Smooth muscle cell (in vitro differentiated cells): ENCODE measurements at regions not wholly inside any gene's neighbourhood (a gene's known extent, or its start where the extent isn't known, plus 50 kb on each side); places are given as distances from the start of the nearest gene placed in this dataset.

Source experiments
- DNase-seq: peaks from one replicate; lab custom pipeline; 2025; ENCODE audit not compliant: unreplicated experiment; lab: John Stamatoyannopoulos, UW
- H2AFZ ChIP-seq: fragments of 200-600 bp; sonication (generic); 2 replicates; pipeline ENCODE4 v1.6.0; 2016; ENCODE audit warnings: antibody characterized with exemption, low read depth, mild to moderate bottlenecking
- H3F3A ChIP-seq: fragments of 200-600 bp; sonication (generic); 2 replicates; pipeline ENCODE4 v1.6.0; 2017; ENCODE audit warnings: antibody characterized with exemption, low read depth
- H3K27ac ChIP-seq: fragments of 200-600 bp; sonication (generic); 2 replicates; pipeline ENCODE4 v1.5.1; 2016; ENCODE audit warnings: low read depth, mild to moderate bottlenecking
- H3K27me3 ChIP-seq: fragments of 200-600 bp; sonication (generic); 2 replicates; pipeline ENCODE4 v1.6.1; 2016; ENCODE audit warnings: low read depth, mild to moderate bottlenecking
- H3K36me3 ChIP-seq: fragments of 200-600 bp; sonication (generic); 2 replicates; pipeline ENCODE4 v1.5.1; 2016; ENCODE audit warnings: low read depth
- H3K4me1 ChIP-seq: fragments of 200-600 bp; sonication (generic); 2 replicates; pipeline ENCODE4 v1.5.1; 2016; ENCODE audit warnings: low read depth
- H3K4me2 ChIP-seq: fragments of 200-600 bp; sonication (generic); 2 replicates; pipeline ENCODE4 v1.6.0; 2016; ENCODE audit warnings: mild to moderate bottlenecking
- H3K4me3 ChIP-seq: fragments of 200-600 bp; sonication (generic); 2 replicates; pipeline ENCODE4 v1.5.1; 2016; ENCODE audit warnings: mild to moderate bottlenecking
- H3K79me2 ChIP-seq: fragments of 200-600 bp; sonication (generic); 2 replicates; pipeline ENCODE4 v1.6.0; 2016; ENCODE audit warnings: low read depth, mild to moderate bottlenecking
- H3K9ac ChIP-seq: fragments of 200-600 bp; sonication (generic); 2 replicates; pipeline ENCODE4 v1.6.0; 2016; ENCODE audit warnings: low read depth
- H3K9me3 ChIP-seq: fragments of 200-600 bp; sonication (generic); replicated peaks from 2 replicates; pipeline ENCODE4 v1.5.1; 2016; ENCODE audit warnings: low read depth
- H4K20me1 ChIP-seq: fragments of 200-600 bp; sonication (generic); 2 replicates; pipeline ENCODE4 v1.6.0; 2016; ENCODE audit warnings: low read depth
- WGBS: methylation state at CpG from one replicate; pipeline ENCODE4 v1.1.7; 2016; ENCODE audit warnings: low lambda C conversion rate; 5-methylcytosine and 5-hydroxymethylcytosine counted together
- TF ChIP-seq, protein P1 (sequence below): fragments of 200-600 bp; sonication (generic); IDR thresholded peaks from 2 replicates; pipeline ENCODE4 v1.5.1; 2017; ENCODE audit warnings: borderline replicate concordance, mild to moderate bottlenecking, antibody characterized with exemption; ENCODE audit not compliant: insufficient read depth, poor library complexity, severe bottlenecking

DNA sequence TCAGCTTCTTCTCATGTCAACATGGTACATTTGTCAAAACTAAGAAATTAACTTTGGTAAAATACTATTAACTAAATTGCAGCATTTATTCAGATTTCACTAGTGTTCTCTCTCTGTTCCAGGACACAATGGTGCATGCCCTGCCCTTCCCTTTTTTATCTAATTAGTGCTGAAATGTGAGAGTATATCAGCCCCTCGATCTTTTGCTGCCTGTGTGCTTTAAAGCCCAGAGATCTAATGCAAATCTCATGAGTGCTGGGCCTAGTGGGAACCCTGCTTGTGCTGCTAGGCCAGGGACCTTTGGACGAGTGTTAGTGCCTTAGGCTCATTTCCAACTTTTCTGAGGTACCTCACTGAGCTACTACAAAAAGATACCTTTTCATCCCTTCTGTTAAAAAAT is 221.1 kb upstream of the EDNRB start:
- no peak for DNase-seq
- 43% methylated on average over 2 of the region's 2 CpGs for WGBS
- no peak overlapping the region for H3K27ac ChIP-seq

DNA sequence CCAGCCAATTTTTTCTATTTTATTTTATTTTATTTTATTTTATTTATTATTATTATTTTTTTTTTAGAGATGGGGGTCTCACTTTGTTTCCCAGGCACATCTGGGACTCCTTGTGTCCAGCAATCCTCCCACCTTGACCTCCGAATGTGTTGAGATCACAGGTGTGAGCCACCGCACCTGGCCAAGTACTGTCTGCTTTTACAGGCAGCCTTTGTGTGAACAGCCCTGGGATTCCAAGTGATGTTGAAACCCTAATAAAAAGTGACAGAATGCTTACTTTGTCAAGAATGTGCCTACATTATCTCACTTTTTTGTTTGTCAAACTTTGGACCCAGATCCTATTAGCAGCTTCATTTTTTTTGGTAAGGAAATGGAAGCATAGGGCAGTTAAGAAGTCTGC is 220.1 kb upstream of the EDNRB start:
- Histone ChIP-seq H3K36me3 (no peaks in the 10 kb centered on the region), H3K4me2 (no peak overlapping the region), H3K9me3 (no peaks in the 10 kb centered on the region), H3K9ac (no peak overlapping the region), H4K20me1 (no peaks in the 10 kb centered on the region), H3K79me2 (no peaks in the 10 kb centered on the region), H2AFZ (no peak overlapping the region), H3K27ac (no peak overlapping the region), H3K4me1 (no peaks in the 10 kb centered on the region), H3K27me3 (no peaks in the 10 kb centered on the region), H3K4me3 (no peak overlapping the region), H3F3A (no peaks in the 10 kb centered on the region)
- TF ChIP-seq, protein P1, sequence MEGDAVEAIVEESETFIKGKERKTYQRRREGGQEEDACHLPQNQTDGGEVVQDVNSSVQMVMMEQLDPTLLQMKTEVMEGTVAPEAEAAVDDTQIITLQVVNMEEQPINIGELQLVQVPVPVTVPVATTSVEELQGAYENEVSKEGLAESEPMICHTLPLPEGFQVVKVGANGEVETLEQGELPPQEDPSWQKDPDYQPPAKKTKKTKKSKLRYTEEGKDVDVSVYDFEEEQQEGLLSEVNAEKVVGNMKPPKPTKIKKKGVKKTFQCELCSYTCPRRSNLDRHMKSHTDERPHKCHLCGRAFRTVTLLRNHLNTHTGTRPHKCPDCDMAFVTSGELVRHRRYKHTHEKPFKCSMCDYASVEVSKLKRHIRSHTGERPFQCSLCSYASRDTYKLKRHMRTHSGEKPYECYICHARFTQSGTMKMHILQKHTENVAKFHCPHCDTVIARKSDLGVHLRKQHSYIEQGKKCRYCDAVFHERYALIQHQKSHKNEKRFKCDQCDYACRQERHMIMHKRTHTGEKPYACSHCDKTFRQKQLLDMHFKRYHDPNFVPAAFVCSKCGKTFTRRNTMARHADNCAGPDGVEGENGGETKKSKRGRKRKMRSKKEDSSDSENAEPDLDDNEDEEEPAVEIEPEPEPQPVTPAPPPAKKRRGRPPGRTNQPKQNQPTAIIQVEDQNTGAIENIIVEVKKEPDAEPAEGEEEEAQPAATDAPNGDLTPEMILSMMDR, result no peak
- DNase-seq, result no peak
- 79% methylated on average over 2 of the region's 2 CpGs for whole genome bisulfite sequencing

More for the DNA sequence above, 221.1 kb upstream of the EDNRB start:
- H3K9me3 ChIP-seq, result no peaks in the 10 kb centered on the region
- no peak overlapping the region for H3K4me2 ChIP-seq
- no peak overlapping the region for H3K4me3 ChIP-seq
- no peaks in the 10 kb centered on the region for H3K36me3 ChIP-seq
- H3K79me2 ChIP-seq, result no peaks in the 10 kb centered on the region
- H3K9ac ChIP-seq, result no peak overlapping the region
- H2AFZ ChIP-seq, result no peak overlapping the region
- H4K20me1 ChIP-seq, result no peaks in the 10 kb centered on the region
- TF ChIP-seq, protein P1, result no peak
- no peaks in the 10 kb centered on the region for H3K4me1 ChIP-seq
- no peaks in the 10 kb centered on the region for H3F3A ChIP-seq
- no peaks in the 10 kb centered on the region for H3K27me3 ChIP-seq

DNA sequence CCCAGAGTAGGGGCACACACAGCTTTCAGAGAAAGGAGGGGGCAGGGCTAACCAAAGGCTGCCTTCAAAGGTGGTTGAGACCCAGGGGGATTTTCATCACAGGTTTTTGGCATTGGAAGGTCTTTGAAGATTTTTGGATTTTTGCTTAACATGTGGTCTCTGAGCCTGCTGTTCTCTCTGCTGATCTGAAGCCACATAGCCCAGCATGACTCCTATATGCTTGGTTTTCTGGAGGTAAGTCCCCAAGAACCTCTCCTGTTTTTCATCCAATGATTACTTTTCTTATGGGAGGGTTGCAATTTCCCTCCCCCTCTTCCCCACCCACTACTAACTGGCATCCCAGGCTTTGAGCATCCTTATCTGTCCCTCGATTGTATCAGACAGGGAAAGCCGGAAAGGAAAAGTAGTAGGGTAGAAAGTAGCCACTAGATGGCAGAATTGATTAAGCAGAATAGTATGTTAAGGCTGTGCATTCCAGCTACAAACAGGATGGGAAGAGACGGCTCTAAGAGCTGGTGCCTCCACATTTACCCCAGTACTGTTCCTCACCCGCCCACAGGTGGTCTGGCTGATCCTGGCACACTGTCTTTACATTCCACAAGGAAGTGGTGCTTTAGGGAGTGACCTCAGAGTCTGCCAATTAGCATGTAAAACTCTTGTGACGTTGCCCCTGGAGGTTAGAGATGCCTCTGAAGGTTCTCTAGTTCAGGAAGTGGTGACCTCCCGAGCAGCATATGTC is 218.9 kb upstream of the EDNRB start:
- Histone ChIP-seq H2AFZ (peak overlapping the region; percentile 54), H4K20me1 (no peaks in the 10 kb centered on the region), H3K9me3 (no peaks in the 10 kb centered on the region), H3K27ac (no peak overlapping the region), H3K4me2 (peak overlapping the region; percentile 50), H3F3A (no peaks in the 10 kb centered on the region), H3K27me3 (no peaks in the 10 kb centered on the region), H3K79me2 (no peaks in the 10 kb centered on the region), H3K9ac (no peak overlapping the region), H3K36me3 (no peaks in the 10 kb centered on the region), H3K4me3 (no peak overlapping the region), H3K4me1 (no peaks in the 10 kb centered on the region)
- TF ChIP-seq, protein P1, result peak; percentile 75
- no peak for DNase-seq
- 14% methylated on average over 6 of the region's 6 CpGs for WGBS

DNA sequence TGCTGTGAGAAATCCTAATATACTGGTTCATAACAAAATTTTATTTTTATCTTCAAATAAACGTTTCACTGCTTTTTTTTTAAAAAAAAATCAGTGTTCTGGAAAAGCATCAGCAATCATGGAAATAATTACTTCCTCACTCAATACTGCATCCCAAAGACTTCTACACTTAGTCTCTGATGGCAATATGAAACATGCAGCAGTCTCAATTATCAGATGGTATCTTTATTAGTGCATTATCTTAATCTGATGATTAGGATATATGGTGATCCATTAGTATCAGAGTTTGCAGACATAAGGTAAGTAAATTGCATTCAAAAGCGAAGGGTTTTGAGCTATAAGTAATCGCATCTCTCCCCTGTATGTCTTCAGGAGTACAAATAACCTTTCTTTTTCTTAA is 218.3 kb upstream of the EDNRB start:
- H3K27me3 ChIP-seq, result no peaks in the 10 kb centered on the region
- no peak overlapping the region for H3K4me3 ChIP-seq
- H3F3A ChIP-seq, result no peaks in the 10 kb centered on the region
- H3K9me3 ChIP-seq, result no peaks in the 10 kb centered on the region
- H2AFZ ChIP-seq, result no peak overlapping the region
- no peak for DNase-seq
- no peak overlapping the region for H3K9ac ChIP-seq
- H3K27ac ChIP-seq, result no peak overlapping the region
- H3K79me2 ChIP-seq, result no peaks in the 10 kb centered on the region
- WGBS, result 72% methylated on average over 3 of the region's 3 CpGs
- TF ChIP-seq, protein P1, result no peak
- H3K4me2 ChIP-seq, result no peak overlapping the region
- no peaks in the 10 kb centered on the region for H3K36me3 ChIP-seq
- no peaks in the 10 kb centered on the region for H3K4me1 ChIP-seq
- no peaks in the 10 kb centered on the region for H4K20me1 ChIP-seq
